HCT116 (cell line): ENCODE measurements at regions not wholly inside any gene's neighbourhood (a gene's known extent, or its start where the extent isn't known, plus 50 kb on each side); places are given as distances from the start of the nearest gene placed in this dataset.

Source experiments
- ATF3 ChIP-seq: IDR thresholded peaks from 2 replicates; pipeline ENCODE4 v1.6.1; 2012
- CEBPB ChIP-seq: IDR thresholded peaks from 2 replicates; pipeline ENCODE4 v1.6.1; 2012; ENCODE audit warnings: low read depth
- CTCF ChIP-seq, 3 experiments: fragments of 200-600 bp in 1 of 3; sonication (generic) in 1 of 3; IDR thresholded peaks in 2 of 3; conservative IDR thresholded peaks in 1 of 3; 2 replicates each; pipeline ENCODE4 v1.5.1; 2012 to 2017; ENCODE audit warnings: low read depth in 2 of 3, low read length in 2 of 3, antibody characterized with exemption in 1 of 3, borderline replicate concordance in 1 of 3, control low read depth in 1 of 3, mild to moderate bottlenecking in 1 of 3, mixed read lengths in 1 of 3, mixed run types in 1 of 3, moderate library complexity in 1 of 3; ENCODE audit not compliant: insufficient read depth in 1 of 3
- EZH2 ChIP-seq: fragments of 200-600 bp; sonication (generic); IDR thresholded peaks from 2 replicates; pipeline ENCODE4 v1.6.1; 2017; ENCODE audit warnings: antibody characterized with exemption, mixed run types
- EZH2phosphoT487 ChIP-seq: fragments of 200-600 bp; IDR thresholded peaks from 2 replicates; pipeline ENCODE4 v1.6.1; 2018; ENCODE audit warnings: antibody characterized with exemption, borderline replicate concordance
- FOSL1 ChIP-seq: IDR thresholded peaks from 2 replicates; pipeline ENCODE4 v1.6.1; 2012; ENCODE audit warnings: low read depth
- POLR2A ChIP-seq: IDR thresholded peaks from 2 replicates; pipeline ENCODE4 v1.7.0; 2011; ENCODE audit warnings: borderline replicate concordance; ENCODE audit not compliant: insufficient read depth, insufficient read length; ENCODE audit errors: extremely low read depth
- POLR2AphosphoS5 ChIP-seq: IDR thresholded peaks from 2 replicates; pipeline ENCODE4 v1.6.1; 2011; ENCODE audit warnings: mild to moderate bottlenecking, low read depth, low read length, moderate library complexity
- SP1 ChIP-seq: IDR thresholded peaks from 2 replicates; pipeline ENCODE4 v1.6.1; 2012; ENCODE audit warnings: low read depth
- TCF7L2 ChIP-seq: IDR thresholded peaks from 2 replicates; pipeline ENCODE4 v1.7.0; 2011; ENCODE audit warnings: borderline replicate concordance, inconsistent platforms; ENCODE audit not compliant: insufficient read depth, insufficient read length; ENCODE audit errors: extremely low read depth
- YY1 ChIP-seq: IDR thresholded peaks from 2 replicates; pipeline ENCODE4 v1.6.1; 2011; ENCODE audit warnings: low read length, low read depth, moderate library complexity, mild to moderate bottlenecking; ENCODE audit not compliant: insufficient replicate concordance; ENCODE audit errors: extremely low read depth
- TF ChIP-seq, protein P1 (sequence below): IDR thresholded peaks from 2 replicates; pipeline ENCODE4 v1.6.1; 2012
- TF ChIP-seq, protein P2 (sequence below): IDR thresholded peaks from 2 replicates; pipeline ENCODE4 v1.6.1; 2012; ENCODE audit warnings: low read depth
- TF ChIP-seq, protein P3 (sequence below): IDR thresholded peaks from 2 replicates; pipeline ENCODE4 v1.6.1; 2011; ENCODE audit warnings: mild to moderate bottlenecking, low read length, moderate library complexity; ENCODE audit not compliant: insufficient replicate concordance; ENCODE audit errors: extremely low read depth

GRCh38 chr3:78079514-78079913 lies 1039.6 kb downstream of the ROBO2 start:
- TF ChIP-seq ATF3, result no peak
- no peak for TF ChIP-seq CTCF (IDR thresholded peaks at IDR 0.05 in 2 of 3, conservative IDR thresholded peaks at IDR 0.05 in 1 of 3; ENCODE audit: borderline replicate concordance in 1 of 3, insufficient read depth in 1 of 3, low read depth in 2 of 3, low read length in 2 of 3)
- no peak for TF ChIP-seq TCF7L2
- TF ChIP-seq, protein P1, sequence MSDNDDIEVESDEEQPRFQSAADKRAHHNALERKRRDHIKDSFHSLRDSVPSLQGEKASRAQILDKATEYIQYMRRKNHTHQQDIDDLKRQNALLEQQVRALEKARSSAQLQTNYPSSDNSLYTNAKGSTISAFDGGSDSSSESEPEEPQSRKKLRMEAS, result no peak
- no peak for TF ChIP-seq SP1
- TF ChIP-seq CEBPB, result no peak
- TF ChIP-seq, protein P2, sequence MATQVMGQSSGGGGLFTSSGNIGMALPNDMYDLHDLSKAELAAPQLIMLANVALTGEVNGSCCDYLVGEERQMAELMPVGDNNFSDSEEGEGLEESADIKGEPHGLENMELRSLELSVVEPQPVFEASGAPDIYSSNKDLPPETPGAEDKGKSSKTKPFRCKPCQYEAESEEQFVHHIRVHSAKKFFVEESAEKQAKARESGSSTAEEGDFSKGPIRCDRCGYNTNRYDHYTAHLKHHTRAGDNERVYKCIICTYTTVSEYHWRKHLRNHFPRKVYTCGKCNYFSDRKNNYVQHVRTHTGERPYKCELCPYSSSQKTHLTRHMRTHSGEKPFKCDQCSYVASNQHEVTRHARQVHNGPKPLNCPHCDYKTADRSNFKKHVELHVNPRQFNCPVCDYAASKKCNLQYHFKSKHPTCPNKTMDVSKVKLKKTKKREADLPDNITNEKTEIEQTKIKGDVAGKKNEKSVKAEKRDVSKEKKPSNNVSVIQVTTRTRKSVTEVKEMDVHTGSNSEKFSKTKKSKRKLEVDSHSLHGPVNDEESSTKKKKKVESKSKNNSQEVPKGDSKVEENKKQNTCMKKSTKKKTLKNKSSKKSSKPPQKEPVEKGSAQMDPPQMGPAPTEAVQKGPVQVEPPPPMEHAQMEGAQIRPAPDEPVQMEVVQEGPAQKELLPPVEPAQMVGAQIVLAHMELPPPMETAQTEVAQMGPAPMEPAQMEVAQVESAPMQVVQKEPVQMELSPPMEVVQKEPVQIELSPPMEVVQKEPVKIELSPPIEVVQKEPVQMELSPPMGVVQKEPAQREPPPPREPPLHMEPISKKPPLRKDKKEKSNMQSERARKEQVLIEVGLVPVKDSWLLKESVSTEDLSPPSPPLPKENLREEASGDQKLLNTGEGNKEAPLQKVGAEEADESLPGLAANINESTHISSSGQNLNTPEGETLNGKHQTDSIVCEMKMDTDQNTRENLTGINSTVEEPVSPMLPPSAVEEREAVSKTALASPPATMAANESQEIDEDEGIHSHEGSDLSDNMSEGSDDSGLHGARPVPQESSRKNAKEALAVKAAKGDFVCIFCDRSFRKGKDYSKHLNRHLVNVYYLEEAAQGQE, result no peak
- no peak for TF ChIP-seq EZH2
- no peak for TF ChIP-seq POLR2A
- TF ChIP-seq POLR2AphosphoS5, result no peak
- no peak for TF ChIP-seq YY1
- TF ChIP-seq, protein P3, sequence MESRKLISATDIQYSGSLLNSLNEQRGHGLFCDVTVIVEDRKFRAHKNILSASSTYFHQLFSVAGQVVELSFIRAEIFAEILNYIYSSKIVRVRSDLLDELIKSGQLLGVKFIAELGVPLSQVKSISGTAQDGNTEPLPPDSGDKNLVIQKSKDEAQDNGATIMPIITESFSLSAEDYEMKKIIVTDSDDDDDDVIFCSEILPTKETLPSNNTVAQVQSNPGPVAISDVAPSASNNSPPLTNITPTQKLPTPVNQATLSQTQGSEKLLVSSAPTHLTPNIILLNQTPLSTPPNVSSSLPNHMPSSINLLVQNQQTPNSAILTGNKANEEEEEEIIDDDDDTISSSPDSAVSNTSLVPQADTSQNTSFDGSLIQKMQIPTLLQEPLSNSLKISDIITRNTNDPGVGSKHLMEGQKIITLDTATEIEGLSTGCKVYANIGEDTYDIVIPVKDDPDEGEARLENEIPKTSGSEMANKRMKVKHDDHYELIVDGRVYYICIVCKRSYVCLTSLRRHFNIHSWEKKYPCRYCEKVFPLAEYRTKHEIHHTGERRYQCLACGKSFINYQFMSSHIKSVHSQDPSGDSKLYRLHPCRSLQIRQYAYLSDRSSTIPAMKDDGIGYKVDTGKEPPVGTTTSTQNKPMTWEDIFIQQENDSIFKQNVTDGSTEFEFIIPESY, result no peak
- no peak for TF ChIP-seq EZH2phosphoT487
- TF ChIP-seq FOSL1, result no peak
